GM21423 (cell line): ENCODE measurements at regions not wholly inside any gene's neighbourhood (a gene's known extent, or its start where the extent isn't known, plus 50 kb on each side); places are given as distances from the start of the nearest gene placed in this dataset.
"Not testable (repeated sequence)": the region's sequence is repeated elsewhere in the genome, so short reads cannot be mapped to it uniquely, and the experiment has no call there.

ENCODE experiments used
- ATAC-seq: cut with Tn5 transposase; IDR thresholded peaks from one replicate; pipeline ENCODE4 v1.9.1; 2021; ENCODE audit warnings: mild to moderate bottlenecking, moderate library complexity; ENCODE audit not compliant: unreplicated experiment

- ATAC-seq, result no peak
Measured at GRCh38 chr6:119760046-119760445, 410.5 kb upstream of the MAN1A1 start.

- ATAC-seq, result no peak
Measured at GRCh38 chr6:119758385-119758784, 408.8 kb upstream of the MAN1A1 start.

DNA sequence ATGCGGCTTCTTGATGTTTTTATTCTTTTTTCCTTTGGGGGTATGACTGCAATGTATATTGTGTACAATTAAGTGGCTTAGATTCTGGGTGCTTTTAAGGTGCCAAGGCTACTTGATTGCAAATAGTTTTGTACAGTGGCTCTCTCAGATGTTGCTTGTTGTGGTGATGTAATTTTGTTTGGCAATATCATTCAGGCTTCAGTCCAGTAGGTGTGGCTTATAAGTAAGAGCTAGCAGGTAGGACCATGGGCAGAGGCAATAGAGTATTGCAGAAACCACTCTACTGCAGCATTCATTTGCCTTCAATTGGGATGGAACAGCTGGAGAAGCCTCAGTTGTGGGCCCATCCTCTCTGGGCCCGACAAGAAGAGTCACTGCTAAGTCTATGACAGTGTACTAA lies 407.9 kb upstream of the MAN1A1 start:
- ATAC-seq, result no peak

- ATAC-seq, result no peak
Measured at GRCh38 chr6:119749335-119749734, 399.8 kb upstream of the MAN1A1 start.

GRCh38 chr6:119748535-119748934 lies 399.0 kb upstream of the MAN1A1 start:
- ATAC-seq, result not testable (repeated sequence)

GRCh38 chr6:119742188-119742803 lies 392.7 kb upstream of the MAN1A1 start:
- ATAC-seq, result peak; percentile 87

DNA sequence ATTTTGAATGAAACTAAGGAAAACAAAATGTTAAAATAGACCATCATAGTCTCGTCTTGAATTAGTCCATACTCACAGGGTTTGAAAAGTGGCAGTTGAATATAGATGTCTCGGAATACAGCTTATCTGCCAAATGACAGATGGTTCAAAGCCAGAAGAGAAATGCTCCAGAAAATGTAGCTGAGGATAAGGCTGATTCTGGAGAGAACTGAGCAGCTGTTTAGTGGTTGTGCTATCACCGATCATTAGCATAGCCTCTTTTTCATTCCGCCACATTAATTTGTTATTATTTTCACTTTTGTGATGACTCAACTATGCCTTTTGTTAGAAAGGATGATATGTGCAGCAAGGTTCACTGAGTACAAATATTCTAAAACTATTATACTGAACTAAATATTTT lies 390.2 kb upstream of the MAN1A1 start:
- no peak for ATAC-seq

DNA sequence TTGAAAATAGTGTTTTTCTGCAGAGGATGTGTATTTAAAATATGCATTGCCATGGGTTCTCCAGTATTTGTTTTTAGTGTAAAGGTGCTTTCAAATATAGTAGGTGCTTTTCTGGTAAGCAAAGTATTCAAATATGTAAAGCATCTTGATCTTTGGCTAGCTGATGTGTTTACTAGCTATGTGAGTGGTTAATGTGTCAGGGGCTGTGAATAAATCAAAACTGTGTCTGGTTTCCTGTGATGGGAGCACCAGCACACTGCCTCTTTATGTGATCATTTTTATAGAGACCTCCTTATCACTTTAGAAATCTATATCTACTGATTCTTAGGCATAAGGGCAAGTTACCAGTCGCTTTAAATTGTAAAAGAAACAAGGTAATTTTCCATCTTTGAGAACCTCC lies 388.9 kb upstream of the MAN1A1 start:
- ATAC-seq, result no peak

GRCh38 chr6:119736296-119737021 lies 386.9 kb upstream of the MAN1A1 start:
- no peak for ATAC-seq

DNA sequence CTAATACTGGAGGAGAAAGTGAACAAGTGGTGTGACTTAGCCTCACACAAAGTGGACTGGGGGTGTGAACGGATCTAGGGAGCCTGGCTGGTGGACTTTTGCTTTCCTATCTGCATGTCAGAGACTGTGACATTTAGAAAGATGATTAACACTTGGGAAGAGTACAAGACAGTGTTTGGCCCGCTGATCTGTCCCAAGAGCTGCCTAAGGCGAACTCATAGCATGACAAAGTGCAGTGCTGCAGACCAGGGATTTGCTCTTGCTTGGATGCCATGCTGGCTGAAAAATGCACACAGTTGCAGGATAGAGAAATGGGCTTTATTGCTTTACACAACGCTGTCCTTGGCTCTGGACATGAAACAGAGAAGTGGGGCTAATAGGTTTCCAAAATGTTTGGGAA lies 386.0 kb upstream of the MAN1A1 start:
- no peak for ATAC-seq

DNA sequence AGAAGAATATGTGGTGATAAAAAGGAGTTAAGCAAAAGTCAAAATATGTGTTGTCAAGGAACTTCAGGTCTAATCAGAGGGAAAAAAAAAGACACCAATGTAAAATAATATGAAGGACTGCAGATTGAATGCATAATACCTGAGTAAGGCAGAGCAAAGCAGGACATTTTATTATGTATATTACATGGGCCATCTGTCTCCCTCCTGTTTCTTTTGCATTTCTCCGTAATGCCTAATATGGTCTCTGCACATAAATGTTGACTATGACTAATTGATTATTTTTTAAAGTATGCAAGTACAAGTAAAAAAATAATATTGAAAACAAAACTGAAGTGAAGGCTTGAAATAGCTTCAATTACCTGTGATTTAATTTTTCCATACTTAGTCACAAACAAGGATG lies 384.7 kb upstream of the MAN1A1 start:
- no peak for ATAC-seq

DNA sequence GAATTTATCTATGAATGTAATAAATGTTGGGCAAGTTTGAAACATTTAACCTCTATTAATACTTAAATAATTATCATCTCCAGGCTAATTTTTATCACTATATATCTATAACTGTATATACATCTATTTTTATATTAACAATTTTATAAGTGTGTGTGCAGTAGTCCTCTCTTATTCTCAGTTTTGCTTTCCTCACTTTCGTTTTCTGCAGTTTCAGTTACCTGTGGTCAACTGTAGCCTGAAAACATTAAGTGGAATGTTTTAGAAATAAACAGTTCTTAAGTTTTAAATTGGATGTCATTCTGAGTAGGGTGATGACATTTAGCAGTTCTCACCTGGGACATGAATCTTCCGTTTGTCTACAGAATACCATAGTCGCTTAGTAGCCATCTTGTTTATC lies 379.4 kb upstream of the MAN1A1 start:
- peak; percentile 80 for ATAC-seq

GRCh38 chr6:119728220-119728750 lies 378.7 kb upstream of the MAN1A1 start:
- no peak for ATAC-seq

GRCh38 chr6:119727504-119728219 lies 378.1 kb upstream of the MAN1A1 start:
- no peak for ATAC-seq

GRCh38 chr6:119726912-119727311 lies 377.4 kb upstream of the MAN1A1 start:
- not testable (repeated sequence) for ATAC-seq

GRCh38 chr6:119726086-119726485 lies 376.5 kb upstream of the MAN1A1 start:
- no peak for ATAC-seq

DNA sequence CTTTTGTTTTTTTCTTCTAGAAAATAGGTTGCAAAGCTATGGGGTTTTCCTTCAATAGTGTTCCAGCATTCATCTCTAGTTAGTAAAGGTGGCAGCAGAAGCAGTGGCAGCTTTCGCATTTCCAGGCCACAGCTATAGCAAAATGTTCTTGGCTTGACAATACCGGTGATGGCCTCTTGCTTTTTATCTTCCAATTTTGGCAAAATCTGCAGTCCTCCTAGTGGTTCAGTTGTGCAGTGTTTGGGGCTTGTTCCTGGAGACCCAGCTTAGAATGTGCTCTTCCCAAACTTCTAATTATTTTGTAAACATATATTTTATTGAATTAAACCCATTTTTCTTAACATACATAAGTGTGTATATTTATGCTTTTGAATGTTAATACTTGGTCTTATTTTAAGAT lies 370.6 kb upstream of the MAN1A1 start:
- ATAC-seq, result no peak

- no peak for ATAC-seq
Measured at GRCh38 chr6:119717942-119718341, 368.4 kb upstream of the MAN1A1 start.

DNA sequence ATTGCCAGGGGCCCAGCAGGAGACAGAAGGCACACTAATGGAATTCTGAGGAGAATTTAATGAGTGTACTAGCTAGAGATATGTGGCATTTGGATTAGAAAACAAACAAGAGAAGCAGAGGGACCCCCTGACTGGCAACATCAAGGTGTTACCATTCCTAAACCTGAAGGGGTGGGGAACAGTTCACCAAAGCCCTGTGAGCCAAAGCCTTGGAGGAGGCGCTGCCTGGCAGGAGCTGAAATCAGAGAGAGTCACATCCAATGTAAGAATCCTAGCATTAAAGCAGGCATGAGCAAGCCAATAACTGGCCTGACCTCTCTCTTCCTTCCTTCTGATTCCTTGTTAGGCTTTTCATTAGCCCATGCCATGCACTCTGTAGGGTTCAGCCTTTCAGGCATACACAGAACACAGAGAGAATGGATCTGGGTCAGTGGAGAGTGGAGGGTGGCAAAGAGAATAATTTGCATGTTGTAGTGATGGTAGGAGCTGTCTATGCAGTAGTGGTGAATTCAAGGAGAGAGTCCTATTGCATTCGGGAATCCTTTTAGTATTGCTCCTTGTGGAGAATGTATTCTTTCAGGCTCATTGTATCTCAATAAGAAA lies 367.2 kb upstream of the MAN1A1 start:
- ATAC-seq, result no peak

GRCh38 chr6:119713903-119714302 lies 364.3 kb upstream of the MAN1A1 start:
- no peak for ATAC-seq

- no peak for ATAC-seq
Measured at GRCh38 chr6:119686644-119687043, 337.1 kb upstream of the MAN1A1 start.
